Renal cortex interstitium (tissue), 11 donors: ENCODE measurements at regions not wholly inside any gene's neighbourhood (a gene's known extent, or its start where the extent isn't known, plus 50 kb on each side); places are given as distances from the start of the nearest gene placed in this dataset.

Experiments
- DNase-seq, 11 donors: peaks; one replicate each; pipeline ENCODE4 v3.0.0-alpha.2; 2013; ENCODE audit warnings: low read depth in 9 of 11, low spot score in 4 of 11; ENCODE audit errors: extremely low read depth in 1 of 11

- DNase-seq: no peak
These were observed 185.8 kb upstream of the POU2AF2 start for GRCh38 chr11:111059726-111060125.

- no peak for DNase-seq
These were observed 196.4 kb upstream of the POU2AF2 start for GRCh38 chr11:111049131-111049530.

- DNase-seq: no peak
These were observed 198.2 kb upstream of the POU2AF2 start for GRCh38 chr11:111047374-111047773.

- no peak for DNase-seq
These were observed 199.2 kb upstream of the POU2AF2 start for GRCh38 chr11:111046291-111046690.

- no peak for DNase-seq
These were observed 199.7 kb upstream of the POU2AF2 start for GRCh38 chr11:111045874-111046273.

GRCh38 chr11:111045407-111045803, 200.1 kb upstream of the POU2AF2 start:
- DNase-seq: no peak

- DNase-seq: no peak
These were observed 200.6 kb upstream of the POU2AF2 start for GRCh38 chr11:111044751-111045406.

- no peak for DNase-seq
These were observed 205.5 kb upstream of the POU2AF2 start for GRCh38 chr11:111039982-111040381.

GRCh38 chr11:111035746-111036145, 209.8 kb upstream of the POU2AF2 start:
- no peak for DNase-seq

GRCh38 chr11:111026241-111026640, 219.3 kb upstream of the POU2AF2 start:
- no peak for DNase-seq

- no peak for DNase-seq
These were observed 224.4 kb upstream of the POU2AF2 start for GRCh38 chr11:111021131-111021530.

- no peak for DNase-seq
These were observed 225.5 kb upstream of the POU2AF2 start for GRCh38 chr11:111019871-111020670.

- DNase-seq: no peak
These were observed 226.1 kb upstream of the POU2AF2 start for GRCh38 chr11:111019451-111019850.

- DNase-seq: no peak
These were observed 227.0 kb upstream of the POU2AF2 start for GRCh38 chr11:111018566-111018965.

GRCh38 chr11:111012491-111012890, 233.0 kb upstream of the POU2AF2 start:
- DNase-seq: no peak

- no peak for DNase-seq
These were observed 234.3 kb upstream of the POU2AF2 start for GRCh38 chr11:111011275-111011594.

- DNase-seq: no peak
These were observed 234.9 kb upstream of the POU2AF2 start for GRCh38 chr11:111010391-111011274.

- DNase-seq: no peak
These were observed 239.3 kb upstream of the POU2AF2 start for GRCh38 chr11:111006227-111006626.

- no peak for DNase-seq
These were observed 243.4 kb upstream of the POU2AF2 start for GRCh38 chr11:111001986-111002611.

- no peak for DNase-seq
These were observed 244.5 kb upstream of the POU2AF2 start for GRCh38 chr11:111001081-111001430.
